GM12872 (cell line): ENCODE measurements at regions not wholly inside any gene's neighbourhood (a gene's known extent, or its start where the extent isn't known, plus 50 kb on each side); places are given as distances from the start of the nearest gene placed in this dataset.

Experiments used
- CTCF ChIP-seq: IDR thresholded peaks from 3 replicates; pipeline ENCODE4 v1.5.1; 2011; ENCODE audit warnings: low read depth, mild to moderate bottlenecking, low read length, moderate library complexity; ENCODE audit not compliant: insufficient read depth

- no peak for TF ChIP-seq CTCF
Observed at GRCh38 chr2:105691947-105692390, 52.7 kb upstream of the NCK2 start.

GRCh38 chr2:105690566-105690965 is 54.1 kb upstream of the NCK2 start:
- no peak for TF ChIP-seq CTCF

GRCh38 chr2:105689484-105689883 is 55.2 kb upstream of the NCK2 start:
- TF ChIP-seq CTCF: no peak

GRCh38 chr2:105688946-105689345 is 55.8 kb upstream of the NCK2 start:
- TF ChIP-seq CTCF: no peak

- TF ChIP-seq CTCF: no peak
Observed at GRCh38 chr2:105686588-105686987, 58.1 kb upstream of the NCK2 start.

- TF ChIP-seq CTCF: no peak
Observed at GRCh38 chr2:105683011-105683492, 61.7 kb upstream of the NCK2 start.

- TF ChIP-seq CTCF: no peak
Observed at GRCh38 chr2:105682401-105682800, 62.3 kb upstream of the NCK2 start.
